Parathyroid adenoma (tissue), 2 donors: ENCODE measurements at regions not wholly inside any gene's neighbourhood (a gene's known extent, or its start where the extent isn't known, plus 50 kb on each side); places are given as distances from the start of the nearest gene placed in this dataset.

Experiments used
- H2AFZ ChIP-seq: fragments of 300-600 bp; sonication (generic); one replicate; pipeline ENCODE4 v1.7.0; 2017; ENCODE audit warnings: antibody characterized with exemption, mild to moderate bottlenecking
- H3K27ac ChIP-seq: fragments of 300-600 bp; sonication (generic); one replicate; pipeline ENCODE4 v1.7.0; 2017
- H3K27me3 ChIP-seq: fragments of 300-600 bp; sonication (generic); one replicate; pipeline ENCODE4 v1.7.0; 2017; ENCODE audit warnings: low read length; ENCODE audit not compliant: control insufficient read depth, insufficient read depth
- H3K36me3 ChIP-seq: fragments of 300-600 bp; sonication (generic); one replicate; pipeline ENCODE4 v1.7.0; 2017; ENCODE audit warnings: low read length; ENCODE audit not compliant: control insufficient read depth, insufficient read depth
- H3K4me1 ChIP-seq: fragments of 300-600 bp; sonication (generic); one replicate; pipeline ENCODE4 v1.7.0; 2017; ENCODE audit warnings: control low read depth
- H3K4me2 ChIP-seq: fragments of 300-600 bp; sonication (generic); one replicate; pipeline ENCODE4 v1.7.0; 2017; ENCODE audit warnings: low read length
- H3K4me3 ChIP-seq: fragments of 300-600 bp; sonication (generic); one replicate; pipeline ENCODE4 v1.7.0; 2017; ENCODE audit warnings: low read depth, low read length
- H3K79me2 ChIP-seq: fragments of 300-600 bp; sonication (generic); one replicate; pipeline ENCODE4 v1.7.0; 2017; ENCODE audit warnings: control low read depth
- H3K9ac ChIP-seq: fragments of 300-600 bp; sonication (generic); one replicate; pipeline ENCODE4 v1.7.0; 2017; ENCODE audit warnings: mild to moderate bottlenecking
- H3K9me3 ChIP-seq: fragments of 300-600 bp; sonication (generic); one replicate; pipeline ENCODE4 v1.7.0; 2017; ENCODE audit warnings: low read length; ENCODE audit not compliant: control insufficient read depth
- TF ChIP-seq, protein P1 (sequence below): fragments of 300-600 bp; sonication (generic); IDR thresholded peaks from one replicate; pipeline ENCODE4 v1.7.0; 2017; ENCODE audit warnings: antibody characterized with exemption, mild to moderate bottlenecking
- donor health status: primary hyperparathyroidism.

DNA sequence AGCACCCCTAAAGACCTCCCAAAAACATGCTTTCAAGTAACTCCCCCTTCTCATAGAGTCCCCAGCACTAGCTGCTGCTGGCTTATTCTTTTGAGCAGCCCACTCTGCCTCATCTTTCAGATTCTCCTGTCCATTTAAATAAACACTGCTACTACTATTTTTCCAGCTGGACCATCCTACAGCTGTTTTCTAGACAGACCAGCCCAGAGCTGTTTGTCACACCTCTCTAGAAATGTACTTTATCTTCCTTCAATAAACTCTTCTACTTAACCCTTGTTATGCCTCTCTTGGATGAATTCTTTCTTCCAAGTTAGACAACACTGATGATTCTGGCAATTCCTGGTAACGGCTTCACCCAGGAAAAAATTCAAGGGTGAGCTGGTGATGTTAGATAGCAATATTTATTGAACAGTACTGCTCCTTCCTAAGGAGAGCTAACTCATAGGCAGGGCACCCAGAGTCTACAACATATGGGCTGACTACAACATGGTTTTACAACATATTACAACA is 995.7 kb downstream of the LRFN5 start:
- H3K36me3 ChIP-seq: no peaks in the 10 kb centered on the region
- H3K79me2 ChIP-seq: no peaks in the 10 kb centered on the region
- no peak overlapping the region for H3K4me3 ChIP-seq
- H3K4me2 ChIP-seq: no peak overlapping the region
- H3K4me1 ChIP-seq: no peaks in the 10 kb centered on the region
- H3K27ac ChIP-seq: no peak overlapping the region
- no peak overlapping the region for H3K9ac ChIP-seq
- H3K9me3 ChIP-seq: no peaks in the 10 kb centered on the region
- no peak overlapping the region for H2AFZ ChIP-seq
- no peaks in the 10 kb centered on the region for H3K27me3 ChIP-seq
- TF ChIP-seq, protein P1, sequence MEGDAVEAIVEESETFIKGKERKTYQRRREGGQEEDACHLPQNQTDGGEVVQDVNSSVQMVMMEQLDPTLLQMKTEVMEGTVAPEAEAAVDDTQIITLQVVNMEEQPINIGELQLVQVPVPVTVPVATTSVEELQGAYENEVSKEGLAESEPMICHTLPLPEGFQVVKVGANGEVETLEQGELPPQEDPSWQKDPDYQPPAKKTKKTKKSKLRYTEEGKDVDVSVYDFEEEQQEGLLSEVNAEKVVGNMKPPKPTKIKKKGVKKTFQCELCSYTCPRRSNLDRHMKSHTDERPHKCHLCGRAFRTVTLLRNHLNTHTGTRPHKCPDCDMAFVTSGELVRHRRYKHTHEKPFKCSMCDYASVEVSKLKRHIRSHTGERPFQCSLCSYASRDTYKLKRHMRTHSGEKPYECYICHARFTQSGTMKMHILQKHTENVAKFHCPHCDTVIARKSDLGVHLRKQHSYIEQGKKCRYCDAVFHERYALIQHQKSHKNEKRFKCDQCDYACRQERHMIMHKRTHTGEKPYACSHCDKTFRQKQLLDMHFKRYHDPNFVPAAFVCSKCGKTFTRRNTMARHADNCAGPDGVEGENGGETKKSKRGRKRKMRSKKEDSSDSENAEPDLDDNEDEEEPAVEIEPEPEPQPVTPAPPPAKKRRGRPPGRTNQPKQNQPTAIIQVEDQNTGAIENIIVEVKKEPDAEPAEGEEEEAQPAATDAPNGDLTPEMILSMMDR: no peak

DNA sequence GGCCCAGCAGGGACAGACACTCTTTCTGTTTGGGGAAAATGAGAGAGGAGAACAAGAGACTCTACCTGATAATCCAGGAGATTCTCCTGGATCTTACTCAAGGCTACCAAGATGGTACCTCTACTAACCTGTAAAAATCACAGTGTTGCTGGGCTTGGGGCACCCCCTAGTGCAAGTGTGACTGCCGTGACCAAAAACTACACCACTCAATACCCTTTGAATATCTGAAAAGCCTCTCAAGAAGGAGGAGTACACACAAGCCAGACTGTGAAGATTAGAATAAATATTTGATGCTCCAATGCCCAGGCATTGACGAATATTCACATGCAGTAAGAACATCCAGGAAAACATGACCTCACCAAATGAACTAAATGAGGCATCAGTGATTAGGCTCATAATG is 965.4 kb downstream of the LRFN5 start:
- Histone ChIP-seq H3K9me3 (no peaks in the 10 kb centered on the region), H3K36me3 (no peaks in the 10 kb centered on the region), H3K79me2 (no peaks in the 10 kb centered on the region), H2AFZ (no peak overlapping the region), H3K4me1 (no peaks in the 10 kb centered on the region), H3K27ac (no peak overlapping the region), H3K4me3 (no peak overlapping the region), H3K27me3 (no peaks in the 10 kb centered on the region), H3K4me2 (no peak overlapping the region), H3K9ac (no peak overlapping the region)
- TF ChIP-seq, protein P1: no peak

DNA sequence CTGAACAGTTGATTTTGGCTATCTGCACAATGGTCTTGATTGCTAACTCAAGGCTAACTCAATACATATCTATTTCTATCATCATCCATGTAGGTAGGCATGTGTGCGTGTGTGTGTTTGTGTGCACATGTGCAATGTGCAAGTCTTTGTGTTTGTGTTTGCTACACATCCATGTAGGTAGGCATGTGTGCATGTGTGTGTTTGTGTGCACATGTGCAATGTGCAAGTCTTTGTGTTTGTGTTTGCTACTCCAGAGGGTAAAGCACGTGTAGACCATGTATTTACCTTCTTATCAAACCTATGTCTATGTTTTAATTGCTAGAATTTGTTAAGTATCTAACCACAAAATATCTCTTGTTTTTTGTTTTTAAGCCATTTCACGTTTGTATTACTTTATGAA is 962.6 kb downstream of the LRFN5 start:
- TF ChIP-seq, protein P1: no peak
- Histone ChIP-seq H3K27ac (no peak overlapping the region), H2AFZ (no peak overlapping the region), H3K9me3 (no peaks in the 10 kb centered on the region), H3K27me3 (no peaks in the 10 kb centered on the region), H3K4me3 (no peak overlapping the region), H3K79me2 (no peaks in the 10 kb centered on the region), H3K9ac (no peak overlapping the region), H3K4me1 (no peaks in the 10 kb centered on the region), H3K36me3 (no peaks in the 10 kb centered on the region), H3K4me2 (no peak overlapping the region)

DNA sequence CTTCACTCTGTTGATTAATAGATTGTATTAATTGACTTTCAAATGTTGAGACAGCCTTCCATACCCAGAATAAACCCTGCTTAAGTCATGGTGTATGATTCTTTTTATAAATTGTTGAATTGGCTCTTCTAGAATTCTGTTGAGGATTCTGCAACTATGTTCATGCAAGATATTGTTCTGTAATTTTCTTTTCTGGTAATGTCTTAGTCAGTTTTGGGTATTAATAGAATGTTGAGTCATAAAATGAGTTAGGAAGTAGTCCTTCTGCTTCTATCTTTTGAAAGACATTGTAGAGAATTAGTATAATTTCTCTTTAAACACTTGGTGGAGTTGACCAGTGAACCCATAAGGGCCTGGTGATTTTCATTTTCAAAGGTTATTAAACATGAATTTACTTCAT is 958.9 kb downstream of the LRFN5 start:
- H3K36me3 ChIP-seq: no peaks in the 10 kb centered on the region
- H3K4me2 ChIP-seq: no peak overlapping the region
- TF ChIP-seq, protein P1: no peak

DNA sequence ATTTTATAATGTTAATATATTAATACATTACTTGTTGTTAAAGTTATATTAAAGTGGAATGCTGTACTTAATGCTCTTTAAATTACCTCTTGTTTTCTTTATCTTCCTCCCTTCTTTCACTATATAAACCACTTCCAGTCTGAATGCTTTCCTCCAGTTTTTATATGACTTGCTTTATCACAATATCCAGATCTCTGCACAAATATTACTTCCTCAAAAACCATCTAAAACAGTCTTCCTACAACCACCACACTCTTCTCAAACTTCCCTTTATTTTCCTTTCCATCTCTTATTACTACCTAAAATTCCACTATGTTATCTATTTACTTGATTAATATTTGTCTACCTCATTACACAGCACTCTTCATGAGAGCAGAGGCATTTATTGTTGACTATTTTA is 956.6 kb downstream of the LRFN5 start:
- H3K36me3 ChIP-seq: no peaks in the 10 kb centered on the region
- no peaks in the 10 kb centered on the region for H3K79me2 ChIP-seq
- no peaks in the 10 kb centered on the region for H3K4me1 ChIP-seq
- no peak overlapping the region for H3K9ac ChIP-seq
- no peak overlapping the region for H3K4me2 ChIP-seq
- TF ChIP-seq, protein P1: no peak
- H2AFZ ChIP-seq: no peak overlapping the region
- H3K4me3 ChIP-seq: no peak overlapping the region
- no peaks in the 10 kb centered on the region for H3K9me3 ChIP-seq
- H3K27me3 ChIP-seq: no peaks in the 10 kb centered on the region
- no peak overlapping the region for H3K27ac ChIP-seq

More for the DNA sequence above, 958.9 kb downstream of the LRFN5 start:
- Histone ChIP-seq H2AFZ (no peak overlapping the region), H3K4me1 (no peaks in the 10 kb centered on the region), H3K79me2 (no peaks in the 10 kb centered on the region), H3K9me3 (no peaks in the 10 kb centered on the region), H3K27ac (no peak overlapping the region), H3K27me3 (no peaks in the 10 kb centered on the region), H3K9ac (no peak overlapping the region), H3K4me3 (no peak overlapping the region)
